Esophagus muscularis mucosa (tissue), 4 donors: ENCODE measurements at regions not wholly inside any gene's neighbourhood (a gene's known extent, or its start where the extent isn't known, plus 50 kb on each side); places are given as distances from the start of the nearest gene placed in this dataset.
"Not testable (repeated sequence)": the region's sequence is repeated elsewhere in the genome, so short reads cannot be mapped to it uniquely, and the experiment has no call there.

ENCODE experiments used
- DNase-seq: peaks from one replicate; pipeline ENCODE4 v3.0.0-alpha.2; 2017; ENCODE audit errors: extremely low spot score
- H3K27ac ChIP-seq, 4 donors: fragments of 200-600 bp; sonication (generic); replicated peaks in 1 of 4; 1 replicate in 3 of 4; 2 replicates in 1 of 4; pipeline ENCODE4 v1.5.1; 2016 to 2019; ENCODE audit warnings: mild to moderate bottlenecking in 1 of 4
- H3K27me3 ChIP-seq, 4 donors: fragments of 200-600 bp; sonication (generic); one replicate each; pipeline versions ENCODE4 v1.5.1 to v1.6.0; 2016 to 2019
- H3K36me3 ChIP-seq, 4 donors: fragments of 200-600 bp; sonication (generic); one replicate each; pipeline ENCODE4 v1.5.1; 2016 to 2019
- H3K4me1 ChIP-seq, 4 donors: fragments of 200-600 bp; sonication (generic); one replicate each; pipeline ENCODE4 v1.5.1; 2016 to 2019
- H3K4me3 ChIP-seq, 4 donors: fragments of 200-600 bp; sonication (generic); 1 replicate in 2 of 4; 2 replicates in 2 of 4; pipeline ENCODE4 v1.5.1; 2016 to 2019; ENCODE audit warnings: mild to moderate bottlenecking in 4 of 4, moderate library complexity in 1 of 4
- H3K9me3 ChIP-seq, 4 donors: fragments of 200-600 bp; sonication (generic); 1 replicate in 3 of 4; 2 replicates in 1 of 4; pipeline ENCODE4 v1.5.1; 2016 to 2019
- CTCF ChIP-seq, 3 experiments: fragments of 200-600 bp in 2 of 3; fragments of 450-650 bp in 1 of 3; sonication (generic) in 2 of 3; IDR thresholded peaks; one replicate each; pipeline ENCODE4 v1.5.1; 2017 to 2019; ENCODE audit warnings: antibody characterized with exemption in 3 of 3, mild to moderate bottlenecking in 2 of 3, moderate library complexity in 1 of 3
- EP300 ChIP-seq: sonication (generic); formaldehyde crosslinking; IDR thresholded peaks from one replicate; pipeline ENCODE4 v1.6.1; 2017; ENCODE audit warnings: antibody characterized with exemption
- POLR2A ChIP-seq: fragments of 450-650 bp; IDR thresholded peaks from one replicate; pipeline ENCODE4 v1.6.1; 2017; ENCODE audit warnings: antibody characterized with exemption, moderate library complexity, mild to moderate bottlenecking, low read depth
- POLR2AphosphoS5 ChIP-seq, 2 donors: sonication (generic); formaldehyde crosslinking; IDR thresholded peaks; one replicate each; pipeline ENCODE4 v1.6.1; 2017; ENCODE audit warnings: antibody characterized with exemption in 2 of 2
- WGBS: methylation state at CpG from one replicate; pipeline ENCODE4 v1.1.5; 2018; 5-methylcytosine and 5-hydroxymethylcytosine counted together
- intact Hi-C: fragments of 100-400 bp; cut with DNase I; formaldehyde crosslinking; loops from one replicate; pipeline ENCODE4 v1.15.1; 2023

DNA sequence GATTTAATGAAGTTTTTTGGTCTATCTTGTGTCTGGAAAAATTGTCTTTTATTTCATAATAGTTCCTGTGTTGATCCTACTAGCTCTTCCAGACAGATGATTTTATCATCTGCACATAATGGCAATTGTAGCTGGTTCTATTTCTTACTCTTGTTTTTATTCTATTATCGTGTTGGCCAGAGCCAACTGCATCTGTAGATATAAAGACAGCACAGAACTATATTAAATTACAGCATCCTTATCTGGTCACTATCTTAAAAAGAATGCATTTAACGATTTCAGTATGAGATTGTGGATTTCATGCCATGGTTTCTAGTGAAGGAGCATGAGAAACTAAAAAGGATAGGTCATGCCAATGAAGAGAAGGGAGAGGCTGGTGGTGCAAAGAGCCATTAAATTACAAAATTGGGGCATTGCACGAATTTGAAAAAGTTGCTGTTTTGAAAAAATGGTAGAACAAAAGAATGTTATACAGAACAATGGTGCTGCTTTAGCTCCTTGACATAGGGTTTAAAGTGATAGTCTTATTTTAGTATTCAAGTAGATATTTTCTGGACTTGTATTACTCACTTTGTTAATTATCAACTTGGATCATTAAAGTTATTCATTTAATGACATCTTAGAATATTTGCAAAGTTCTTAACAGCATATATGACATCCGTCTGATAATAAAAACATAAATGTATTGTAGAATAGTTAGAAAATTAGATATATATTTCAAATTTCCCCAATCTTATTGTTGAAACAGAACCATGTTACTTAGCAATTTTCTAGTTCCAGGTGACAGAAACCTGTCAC is 1250.3 kb downstream of the REEP3 start:
- Histone ChIP-seq H3K36me3 (no peaks in the 10 kb centered on the region), H3K27ac (no peak overlapping the region), H3K9me3 (no peaks in the 10 kb centered on the region), H3K4me3 (no peak overlapping the region), H3K4me1 (no peaks in the 10 kb centered on the region), H3K27me3 (no peaks in the 10 kb centered on the region)
- no peak for DNase-seq
- no peak for TF ChIP-seq CTCF (IDR thresholded peaks at IDR 0.05)
- no peak for TF ChIP-seq POLR2A
- no peak for TF ChIP-seq EP300
- no peak for TF ChIP-seq POLR2AphosphoS5 (IDR thresholded peaks at IDR 0.05)
- intact Hi-C loops, result no loop called here
- 78% methylated on average over 4 of the region's 4 CpGs for WGBS

- Histone ChIP-seq H3K4me3 (no peak overlapping the region), H3K9me3 (no peaks in the 10 kb centered on the region), H3K27me3 (no peaks in the 10 kb centered on the region), H3K27ac (no peak overlapping the region), H3K4me1 (no peaks in the 10 kb centered on the region), H3K36me3 (no peaks in the 10 kb centered on the region)
- intact Hi-C loops, result no loop called here
- TF ChIP-seq POLR2AphosphoS5 (IDR thresholded peaks at IDR 0.05), result no peak
- no peak for TF ChIP-seq EP300
- TF ChIP-seq POLR2A, result no peak
- TF ChIP-seq CTCF (IDR thresholded peaks at IDR 0.05), result no peak
- DNase-seq, result no peak
- 90% methylated on average over 1 of the region's 1 CpG for WGBS
Observed at GRCh38 chr10:64773357-64773756, 1252.2 kb downstream of the REEP3 start.

GRCh38 chr10:64784451-64784850 is 1263.2 kb downstream of the REEP3 start:
- intact Hi-C loops, DNase-seq, H3K4me1 ChIP-seq, H3K4me3 ChIP-seq, H3K27me3 ChIP-seq, H3K9me3 ChIP-seq, H3K36me3 ChIP-seq, H3K27ac ChIP-seq: not testable (repeated sequence)
- WGBS, result 95% methylated on average over 7 of the region's 7 CpGs

DNA sequence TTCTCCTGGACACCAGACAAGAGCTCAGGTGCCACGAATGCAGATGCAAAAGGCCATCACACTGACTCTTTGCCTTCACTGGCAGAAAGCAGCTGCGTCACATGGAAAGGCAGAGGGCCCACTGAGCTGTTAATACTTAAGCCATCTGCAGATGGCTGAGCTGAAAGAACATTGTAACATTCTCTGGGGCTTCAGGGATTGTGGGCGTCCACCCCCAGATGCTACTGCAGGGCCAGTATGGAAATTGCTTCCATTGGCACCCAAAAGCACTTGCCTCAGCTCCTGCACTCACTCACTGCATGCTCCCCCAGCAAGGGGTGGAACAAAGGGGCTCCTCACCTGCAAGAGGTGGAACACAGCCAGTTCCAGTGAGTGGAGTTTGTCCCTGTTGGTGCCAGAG is 1264.6 kb downstream of the REEP3 start:
- Histone ChIP-seq H3K36me3 (no peaks in the 10 kb centered on the region), H3K27ac (no peak overlapping the region), H3K9me3 (peaks cover 0 to 7% (median 3%) of the 10 kb centered on the region in 4 donors), H3K4me3 (no peak overlapping the region), H3K4me1 (no peaks in the 10 kb centered on the region), H3K27me3 (no peaks in the 10 kb centered on the region)
- TF ChIP-seq CTCF (IDR thresholded peaks at IDR 0.05) (no peak), EP300 (no peak), POLR2AphosphoS5 (IDR thresholded peaks at IDR 0.05) (no peak), POLR2A (no peak)
- intact Hi-C loops, result no loop called here
- WGBS, result 69% methylated on average over 3 of the region's 3 CpGs
- DNase-seq, result no peak

- Histone ChIP-seq H3K36me3 (no peaks in the 10 kb centered on the region), H3K9me3 (peaks cover 0 to 7% (median 3%) of the 10 kb centered on the region in 4 donors), H3K4me3 (no peak overlapping the region), H3K27ac (no peak overlapping the region), H3K4me1 (no peaks in the 10 kb centered on the region), H3K27me3 (no peaks in the 10 kb centered on the region)
- intact Hi-C loops, result no loop called here
- 79% methylated on average over 2 of the region's 2 CpGs for WGBS
- TF ChIP-seq EP300 (no peak), CTCF (IDR thresholded peaks at IDR 0.05) (no peak), POLR2A (no peak), POLR2AphosphoS5 (IDR thresholded peaks at IDR 0.05) (no peak)
- no peak for DNase-seq
Observed at GRCh38 chr10:64786989-64787388, 1265.8 kb downstream of the REEP3 start.
